ENCODE measurements at regions not wholly inside any gene's neighbourhood (a gene's known extent, or its start where the extent isn't known, plus 50 kb on each side); places are given as distances from the start of the nearest gene placed in this dataset.

DNA sequence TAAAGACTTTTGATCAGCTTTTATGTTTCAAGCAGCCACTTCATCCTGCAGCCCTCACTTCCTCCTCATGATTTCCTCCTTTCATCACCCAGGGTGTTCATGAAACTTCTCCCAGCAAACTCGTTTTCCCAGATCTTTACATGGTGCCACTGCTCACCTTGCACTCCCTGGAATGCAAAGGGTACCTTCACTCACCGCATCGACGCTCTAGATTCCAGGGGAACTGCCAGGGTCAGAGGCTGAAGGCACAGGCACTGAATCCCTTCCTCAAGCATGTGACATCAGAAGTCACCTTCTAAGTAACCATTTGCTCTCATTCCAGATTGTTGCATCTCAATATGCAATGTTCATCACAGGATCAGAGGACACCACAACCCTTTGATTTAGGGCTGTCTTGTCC is 82.8 kb downstream of the PRKAB2 start:
- no peaks in the 10 kb centered on the region for H3K9me2 ChIP-seq (ENCODE audit: insufficient read depth)
- CTCF ChIA-PET: no interaction called here
- DNase-seq (ENCODE audit: low read depth, low spot score) (no peak), ATAC-seq (no peak)
- H3K4me1 ChIP-seq (ENCODE audit: control insufficient read depth in 1 of 2, insufficient read depth in 2 of 2, low read length in 2 of 2): no peaks in the 10 kb centered on the region
- no peak overlapping the region for H3K27ac ChIP-seq (ENCODE audit: low read depth, low read length)
- intact Hi-C loops (cut with micrococcal nuclease): no loop called here
- no peaks in the 10 kb centered on the region for H4K20me1 ChIP-seq (ENCODE audit: insufficient read depth)
- no peak for TF ChIP-seq CEBPB (IDR thresholded peaks at IDR 0.05; ENCODE audit: low read depth)
- TF ChIP-seq ZFX (IDR thresholded peaks at IDR 0.05): no peak
- no peak for TF ChIP-seq CBX3 (IDR thresholded peaks at IDR 0.05; ENCODE audit: low read depth)
- no peak for TF ChIP-seq SIN3A (IDR thresholded peaks at IDR 0.05; ENCODE audit: low read depth)
- TF ChIP-seq, protein P1, sequence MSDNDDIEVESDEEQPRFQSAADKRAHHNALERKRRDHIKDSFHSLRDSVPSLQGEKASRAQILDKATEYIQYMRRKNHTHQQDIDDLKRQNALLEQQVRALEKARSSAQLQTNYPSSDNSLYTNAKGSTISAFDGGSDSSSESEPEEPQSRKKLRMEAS (IDR thresholded peaks at IDR 0.05): no peak
- no peak for TF ChIP-seq YY1 (IDR thresholded peaks at IDR 0.05; ENCODE audit: extremely low read depth, insufficient replicate concordance, low read depth, low read length)
- H3K9me3 ChIP-seq (ENCODE audit: control insufficient read depth in 1 of 2, insufficient read depth in 1 of 2, low read depth in 1 of 2, low read length in 2 of 2): no peaks in the 10 kb centered on the region
- BruUV-seq (replicated peaks): no TSS peak
- H2AFZ ChIP-seq (ENCODE audit: low read depth, low read length, poor library complexity, severe bottlenecking): no peak overlapping the region
- RAD21 ChIA-PET (ENCODE audit: low non-redundant PET in 1 of 2, low total read pairs in 2 of 2, uncharacterized antibody in 2 of 2, unreplicated experiment in 2 of 2): no interaction called here
- POLR2A ChIA-PET: no interaction called here
- H3K36me3 ChIP-seq (ENCODE audit: control insufficient read depth in 1 of 2, insufficient read depth in 2 of 2, low read length in 2 of 2): no peaks in the 10 kb centered on the region
- no peak overlapping the region for H3K9ac ChIP-seq (ENCODE audit: low read length)
- no peaks in the 10 kb centered on the region for H3K27me3 ChIP-seq (ENCODE audit: insufficient read depth, low read length)
- H3K79me2 ChIP-seq (ENCODE audit: insufficient read depth, low read length): no peaks in the 10 kb centered on the region
- H3K4me2 ChIP-seq (ENCODE audit: low read length): no peak overlapping the region
- H3K4me3 ChIP-seq (replicated peaks in 1 of 2; ENCODE audit: low read depth in 1 of 2, low read length in 2 of 2): no peak overlapping the region

DNA sequence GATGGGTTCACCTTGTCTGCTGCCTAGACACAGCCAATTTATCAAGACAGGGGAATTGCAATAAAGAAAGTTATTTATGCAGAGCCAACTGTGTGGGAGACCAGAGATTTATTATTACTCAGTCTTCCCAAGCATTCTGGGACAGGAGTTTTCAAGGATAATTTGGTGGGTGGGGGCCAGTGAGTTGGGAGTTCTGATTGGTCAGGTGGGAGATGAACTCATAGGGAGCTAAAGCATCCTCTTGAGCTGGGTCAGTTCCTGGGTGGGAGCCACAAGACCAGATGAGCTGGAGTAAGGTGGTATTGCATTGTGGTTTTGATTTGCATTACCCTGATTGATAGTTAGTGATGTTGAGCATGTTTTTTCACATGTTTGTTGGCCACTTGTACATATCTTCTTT is 86.1 kb downstream of the PRKAB2 start:
- no peak overlapping the region for H3K4me3 ChIP-seq (replicated peaks in 1 of 2; ENCODE audit: low read depth in 1 of 2, low read length in 2 of 2)
- ChIA-PET RAD21 (ENCODE audit: low non-redundant PET in 1 of 2, low total read pairs in 2 of 2, uncharacterized antibody in 2 of 2, unreplicated experiment in 2 of 2) (no interaction called here), CTCF (no interaction called here), POLR2A (no interaction called here)
- no TSS peak for BruUV-seq (replicated peaks)
- intact Hi-C loops (cut with micrococcal nuclease): no loop called here
- no peaks in the 10 kb centered on the region for H3K9me2 ChIP-seq (ENCODE audit: insufficient read depth)
- no peak overlapping the region for H2AFZ ChIP-seq (ENCODE audit: low read depth, low read length, poor library complexity, severe bottlenecking)
- TF ChIP-seq ZFX (IDR thresholded peaks at IDR 0.05) (no peak), SIN3A (IDR thresholded peaks at IDR 0.05; ENCODE audit: low read depth) (no peak), SP1 (IDR thresholded peaks at IDR 0.05; ENCODE audit: low read depth) (no peak), YY1 (IDR thresholded peaks at IDR 0.05; ENCODE audit: extremely low read depth, insufficient replicate concordance, low read depth, low read length) (no peak), POLR2A (IDR thresholded peaks at IDR 0.05; ENCODE audit: borderline replicate concordance, extremely low read depth, insufficient read depth, insufficient read length) (no peak), ZNF274 (IDR thresholded peaks at IDR 0.05; ENCODE audit: low read depth, low read length) (no peak), EZH2 (IDR thresholded peaks at IDR 0.05) (no peak)
- H3K4me2 ChIP-seq (ENCODE audit: low read length): no peak overlapping the region
- ATAC-seq (no peak), DNase-seq (ENCODE audit: low read depth, low spot score) (no peak)
- no peaks in the 10 kb centered on the region for H3K36me3 ChIP-seq (ENCODE audit: control insufficient read depth in 1 of 2, insufficient read depth in 2 of 2, low read length in 2 of 2)
- H3K9ac ChIP-seq (ENCODE audit: low read length): no peak overlapping the region
- H3K9me3 ChIP-seq (ENCODE audit: control insufficient read depth in 1 of 2, insufficient read depth in 1 of 2, low read depth in 1 of 2, low read length in 2 of 2): no peaks in the 10 kb centered on the region
- no peaks in the 10 kb centered on the region for H3K79me2 ChIP-seq (ENCODE audit: insufficient read depth, low read length)
- no peaks in the 10 kb centered on the region for H3K4me1 ChIP-seq (ENCODE audit: control insufficient read depth in 1 of 2, insufficient read depth in 2 of 2, low read length in 2 of 2)
- H3K27ac ChIP-seq (ENCODE audit: low read depth, low read length): no peak overlapping the region
- no peaks in the 10 kb centered on the region for H4K20me1 ChIP-seq (ENCODE audit: insufficient read depth)
- H3K27me3 ChIP-seq (ENCODE audit: insufficient read depth, low read length): peaks cover 6% of the 10 kb centered on the region; the same call in 1 of the 2 replicates
